ENCODE measurements at regions not wholly inside any gene's neighbourhood (a gene's known extent, or its start where the extent isn't known, plus 50 kb on each side); places are given as distances from the start of the nearest gene placed in this dataset.

DNA sequence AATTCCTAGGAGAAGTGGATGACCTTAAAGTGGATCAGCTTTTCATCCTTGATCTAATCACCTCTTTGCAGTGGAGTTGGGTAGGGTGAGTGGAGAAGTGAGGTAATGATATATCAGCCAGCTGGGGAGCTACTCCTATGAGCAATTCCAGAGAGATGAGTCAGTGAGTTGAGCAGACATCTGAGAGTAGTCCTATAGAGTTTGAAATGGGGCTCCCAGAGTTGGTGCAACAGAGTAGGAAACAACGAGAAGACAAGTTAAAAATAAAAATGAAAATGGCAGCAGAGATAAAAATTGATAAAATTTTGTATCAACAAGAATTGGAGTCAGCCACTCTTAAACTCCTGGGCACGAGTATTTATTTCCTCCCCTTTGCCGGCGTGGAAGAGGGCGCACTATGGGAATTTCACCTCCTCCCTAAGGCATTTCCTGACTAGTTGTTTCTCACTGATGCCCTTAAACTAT is 150.8 kb upstream of the DPH6 start:
- Histone ChIP-seq H2AFZ (ENCODE audit: low read depth, low read length, poor library complexity, severe bottlenecking) (peak overlapping the region; percentile 77), H3K9me3 (ENCODE audit: control insufficient read depth in 1 of 2, insufficient read depth in 1 of 2, low read depth in 1 of 2, low read length in 2 of 2) (no peaks in the 10 kb centered on the region), H4K20me1 (ENCODE audit: insufficient read depth) (no peaks in the 10 kb centered on the region), H3K27me3 (ENCODE audit: insufficient read depth, low read length) (no peaks in the 10 kb centered on the region), H3K4me3 (replicated peaks in 1 of 2; ENCODE audit: low read depth in 1 of 2, low read length in 2 of 2) (no peak overlapping the region), H3K27ac (ENCODE audit: low read depth, low read length) (no peak overlapping the region), H3K4me1 (ENCODE audit: control insufficient read depth in 1 of 2, insufficient read depth in 2 of 2, low read length in 2 of 2) (peaks cover 11 to 21% of the 10 kb centered on the region in 2 experiments), H3K4me2 (ENCODE audit: low read length) (peak overlapping the region; percentile 43), H3K79me2 (ENCODE audit: insufficient read depth, low read length) (no peaks in the 10 kb centered on the region), H3K9ac (ENCODE audit: low read length) (no peak overlapping the region), H3K36me3 (ENCODE audit: control insufficient read depth in 1 of 2, insufficient read depth in 2 of 2, low read length in 2 of 2) (no peaks in the 10 kb centered on the region), H3K9me2 (ENCODE audit: insufficient read depth) (no peaks in the 10 kb centered on the region)
- ATAC-seq (peak; percentile 88), DNase-seq (ENCODE audit: low read depth, low spot score) (peak; percentile 7)
- ChIA-PET CTCF (interaction anchor here (1.2 kb wide), 1 partner anchor 252 kb away, joined by 4 read pairs; no protein-coding TSS in a partner anchor), POLR2A (no interaction called here), RAD21 (ENCODE audit: low non-redundant PET in 1 of 2, low total read pairs in 2 of 2, uncharacterized antibody in 2 of 2, unreplicated experiment in 2 of 2) (no interaction called here)
- intact Hi-C loops (cut with micrococcal nuclease) = no loop called here
- BruUV-seq (replicated peaks) = no TSS peak
- TF ChIP-seq ZFX (IDR thresholded peaks at IDR 0.05) = no peak
- TF ChIP-seq YY1 (IDR thresholded peaks at IDR 0.05; ENCODE audit: extremely low read depth, insufficient replicate concordance, low read depth, low read length) = no peak
- no peak for TF ChIP-seq MAX (IDR thresholded peaks at IDR 0.05)
- no peak for TF ChIP-seq ELF1 (IDR thresholded peaks at IDR 0.05; ENCODE audit: borderline replicate concordance, low read depth)
- TF ChIP-seq, protein P1, sequence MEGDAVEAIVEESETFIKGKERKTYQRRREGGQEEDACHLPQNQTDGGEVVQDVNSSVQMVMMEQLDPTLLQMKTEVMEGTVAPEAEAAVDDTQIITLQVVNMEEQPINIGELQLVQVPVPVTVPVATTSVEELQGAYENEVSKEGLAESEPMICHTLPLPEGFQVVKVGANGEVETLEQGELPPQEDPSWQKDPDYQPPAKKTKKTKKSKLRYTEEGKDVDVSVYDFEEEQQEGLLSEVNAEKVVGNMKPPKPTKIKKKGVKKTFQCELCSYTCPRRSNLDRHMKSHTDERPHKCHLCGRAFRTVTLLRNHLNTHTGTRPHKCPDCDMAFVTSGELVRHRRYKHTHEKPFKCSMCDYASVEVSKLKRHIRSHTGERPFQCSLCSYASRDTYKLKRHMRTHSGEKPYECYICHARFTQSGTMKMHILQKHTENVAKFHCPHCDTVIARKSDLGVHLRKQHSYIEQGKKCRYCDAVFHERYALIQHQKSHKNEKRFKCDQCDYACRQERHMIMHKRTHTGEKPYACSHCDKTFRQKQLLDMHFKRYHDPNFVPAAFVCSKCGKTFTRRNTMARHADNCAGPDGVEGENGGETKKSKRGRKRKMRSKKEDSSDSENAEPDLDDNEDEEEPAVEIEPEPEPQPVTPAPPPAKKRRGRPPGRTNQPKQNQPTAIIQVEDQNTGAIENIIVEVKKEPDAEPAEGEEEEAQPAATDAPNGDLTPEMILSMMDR (IDR thresholded peaks at IDR 0.05 in 2 of 3, conservative IDR thresholded peaks at IDR 0.05 in 1 of 3; ENCODE audit: borderline replicate concordance in 1 of 3, insufficient read depth in 1 of 3, low read depth in 2 of 3, low read length in 2 of 3) = no peak
- TF ChIP-seq REST (IDR thresholded peaks at IDR 0.05; ENCODE audit: low read depth) = no peak
- TF ChIP-seq, protein P2, sequence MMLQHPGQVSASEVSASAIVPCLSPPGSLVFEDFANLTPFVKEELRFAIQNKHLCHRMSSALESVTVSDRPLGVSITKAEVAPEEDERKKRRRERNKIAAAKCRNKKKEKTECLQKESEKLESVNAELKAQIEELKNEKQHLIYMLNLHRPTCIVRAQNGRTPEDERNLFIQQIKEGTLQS (IDR thresholded peaks at IDR 0.05) = no peak
- no peak for TF ChIP-seq SIN3A (IDR thresholded peaks at IDR 0.05; ENCODE audit: low read depth)
- no peak for TF ChIP-seq RAD21 (IDR thresholded peaks at IDR 0.05; ENCODE audit: low read depth)
- TF ChIP-seq FOSL1 (IDR thresholded peaks at IDR 0.05; ENCODE audit: low read depth) = no peak

Measured in HCT116 (cell line).